GM12874 (cell line): ENCODE measurements at regions not wholly inside any gene's neighbourhood (a gene's known extent, or its start where the extent isn't known, plus 50 kb on each side); places are given as distances from the start of the nearest gene placed in this dataset.

Experiments
- CTCF ChIP-seq: IDR thresholded peaks from 2 replicates; pipeline ENCODE4 v1.5.1; 2011; ENCODE audit warnings: low read depth, mild to moderate bottlenecking, control low read depth, low read length, moderate library complexity; ENCODE audit not compliant: insufficient read depth

- no peak for TF ChIP-seq CTCF
Measured at GRCh38 chr3:177802151-177802900, 605.0 kb upstream of the TBL1XR1 start.

GRCh38 chr3:177803500-177803899 is 606.2 kb upstream of the TBL1XR1 start:
- TF ChIP-seq CTCF, result no peak

- no peak for TF ChIP-seq CTCF
Measured at GRCh38 chr3:177804032-177804431, 606.8 kb upstream of the TBL1XR1 start.

GRCh38 chr3:177804646-177805045 is 607.4 kb upstream of the TBL1XR1 start:
- TF ChIP-seq CTCF, result no peak

GRCh38 chr3:177807150-177807875 is 610.0 kb upstream of the TBL1XR1 start:
- TF ChIP-seq CTCF, result no peak

GRCh38 chr3:177810162-177810623 is 612.9 kb upstream of the TBL1XR1 start:
- TF ChIP-seq CTCF, result no peak

GRCh38 chr3:177811112-177811511 is 613.8 kb upstream of the TBL1XR1 start:
- TF ChIP-seq CTCF, result no peak
